ENCODE measurements at regions not wholly inside any gene's neighbourhood (a gene's known extent, or its start where the extent isn't known, plus 50 kb on each side); places are given as distances from the start of the nearest gene placed in this dataset.

DNA sequence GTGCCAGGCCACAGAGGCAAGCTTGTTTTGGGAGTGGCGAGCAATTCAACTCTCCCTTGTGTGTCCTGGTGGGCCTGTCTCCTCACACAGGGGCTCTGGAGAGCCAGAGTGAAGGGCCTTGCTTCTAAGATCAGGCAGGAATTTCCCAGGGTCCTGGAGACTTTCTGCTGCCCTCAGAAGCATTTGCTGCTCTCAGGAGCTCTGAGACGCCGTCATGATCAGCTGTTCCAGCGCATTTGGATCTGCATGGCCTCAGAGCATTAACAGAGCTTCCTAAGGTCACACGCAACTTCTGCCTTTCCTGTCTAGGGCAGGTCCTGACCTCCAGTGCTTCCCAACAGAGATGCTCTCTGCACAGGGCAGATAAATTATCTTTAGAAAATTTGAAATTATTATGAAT is 52.2 kb upstream of the C10orf90 start:
- no peak overlapping the region for H3K4me3 ChIP-seq (ENCODE audit: low read depth, low read length)
- TF ChIP-seq, protein P1, sequence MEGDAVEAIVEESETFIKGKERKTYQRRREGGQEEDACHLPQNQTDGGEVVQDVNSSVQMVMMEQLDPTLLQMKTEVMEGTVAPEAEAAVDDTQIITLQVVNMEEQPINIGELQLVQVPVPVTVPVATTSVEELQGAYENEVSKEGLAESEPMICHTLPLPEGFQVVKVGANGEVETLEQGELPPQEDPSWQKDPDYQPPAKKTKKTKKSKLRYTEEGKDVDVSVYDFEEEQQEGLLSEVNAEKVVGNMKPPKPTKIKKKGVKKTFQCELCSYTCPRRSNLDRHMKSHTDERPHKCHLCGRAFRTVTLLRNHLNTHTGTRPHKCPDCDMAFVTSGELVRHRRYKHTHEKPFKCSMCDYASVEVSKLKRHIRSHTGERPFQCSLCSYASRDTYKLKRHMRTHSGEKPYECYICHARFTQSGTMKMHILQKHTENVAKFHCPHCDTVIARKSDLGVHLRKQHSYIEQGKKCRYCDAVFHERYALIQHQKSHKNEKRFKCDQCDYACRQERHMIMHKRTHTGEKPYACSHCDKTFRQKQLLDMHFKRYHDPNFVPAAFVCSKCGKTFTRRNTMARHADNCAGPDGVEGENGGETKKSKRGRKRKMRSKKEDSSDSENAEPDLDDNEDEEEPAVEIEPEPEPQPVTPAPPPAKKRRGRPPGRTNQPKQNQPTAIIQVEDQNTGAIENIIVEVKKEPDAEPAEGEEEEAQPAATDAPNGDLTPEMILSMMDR (IDR thresholded peaks at IDR 0.05; ENCODE audit: insufficient read depth, low read depth, low read length, missing control alignments) = no peak

DNA sequence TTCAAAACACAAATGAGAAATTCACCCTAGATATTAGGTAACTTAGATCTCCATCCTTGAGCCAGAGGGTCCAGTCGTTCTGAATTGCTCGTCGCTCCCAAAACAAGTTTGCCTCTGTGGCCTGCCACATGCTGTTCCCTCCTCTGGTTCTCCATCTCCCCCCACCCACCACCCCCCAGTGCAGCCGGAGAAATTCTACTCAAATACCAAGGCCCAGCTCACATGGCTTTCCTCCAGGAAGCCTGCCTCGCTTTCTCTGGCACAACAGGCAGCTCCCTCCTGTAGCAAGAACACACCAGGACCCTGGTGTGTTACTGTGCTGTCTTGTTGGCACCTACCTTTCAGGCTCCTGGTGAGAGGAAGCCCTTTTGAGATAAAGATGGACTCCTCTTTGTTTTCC is 52.7 kb upstream of the C10orf90 start:
- TF ChIP-seq, protein P1 (IDR thresholded peaks at IDR 0.05; ENCODE audit: insufficient read depth, low read depth, low read length, missing control alignments) = no peak
- DNase-seq (ENCODE audit: low read depth) = no peak
- no peak overlapping the region for H3K4me3 ChIP-seq (ENCODE audit: low read depth, low read length)

More for the DNA sequence above, 52.2 kb upstream of the C10orf90 start:
- no peak for DNase-seq (ENCODE audit: low read depth)

DNA sequence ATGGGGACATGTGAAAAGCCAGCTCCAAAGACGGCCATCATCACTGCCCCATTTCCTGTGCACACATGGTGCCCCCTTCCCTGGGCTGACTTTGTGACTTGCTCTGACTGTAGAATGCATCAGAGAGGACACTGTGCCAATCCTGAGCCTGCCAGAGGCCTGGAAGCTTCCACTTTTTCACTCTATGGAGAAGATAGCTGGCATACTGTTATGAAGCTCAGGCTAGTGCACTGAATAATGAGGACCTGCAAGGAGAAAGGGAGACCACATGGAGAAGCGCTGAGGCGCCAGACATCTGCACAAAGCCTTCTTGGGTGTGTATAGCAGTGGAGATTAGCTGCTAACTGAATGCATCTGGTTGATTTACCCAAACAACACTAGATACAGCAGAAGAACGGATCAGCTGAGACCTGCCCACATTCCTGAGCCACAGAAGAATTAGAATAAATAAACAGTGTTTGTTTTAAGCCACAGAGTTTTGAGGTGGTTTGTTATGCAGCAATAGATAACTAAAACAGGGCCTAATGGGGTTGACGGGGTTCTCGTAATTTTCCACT is 58.9 kb upstream of the C10orf90 start:
- H3K4me3 ChIP-seq (ENCODE audit: low read depth, low read length) = no peak overlapping the region
- TF ChIP-seq, protein P1 (IDR thresholded peaks at IDR 0.05; ENCODE audit: insufficient read depth, low read depth, low read length, missing control alignments) = no peak
- DNase-seq (ENCODE audit: low read depth) = no peak

GRCh38 chr10:126730856-126731609 is 60.5 kb upstream of the C10orf90 start:
- TF ChIP-seq, protein P1 (IDR thresholded peaks at IDR 0.05; ENCODE audit: insufficient read depth, low read depth, low read length, missing control alignments) = no peak
- H3K4me3 ChIP-seq (ENCODE audit: low read depth, low read length) = no peak overlapping the region
- no peak for DNase-seq (ENCODE audit: low read depth)

DNA sequence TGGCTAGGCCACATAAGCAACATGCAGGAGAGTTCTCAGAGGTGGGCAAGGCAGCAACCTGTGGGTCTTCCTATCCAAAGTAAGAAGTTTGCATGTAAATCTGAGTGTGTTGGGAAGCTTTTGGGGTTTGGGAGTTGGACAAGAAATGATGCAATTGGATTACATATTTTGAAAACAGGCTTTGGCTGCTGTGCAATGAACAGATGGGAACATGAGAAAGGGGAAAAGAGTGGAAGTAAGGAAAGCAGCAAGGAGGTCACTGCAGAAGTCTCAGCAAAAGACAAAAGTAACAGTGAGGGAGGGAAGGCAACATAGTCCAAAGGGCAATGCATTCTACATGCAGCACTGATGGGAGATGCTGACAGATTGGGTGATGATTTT is 61.1 kb upstream of the C10orf90 start:
- no peak overlapping the region for H3K4me3 ChIP-seq (ENCODE audit: low read depth, low read length)
- no peak for DNase-seq (ENCODE audit: low read depth)
- TF ChIP-seq, protein P1 (IDR thresholded peaks at IDR 0.05; ENCODE audit: insufficient read depth, low read depth, low read length, missing control alignments) = no peak

GRCh38 chr10:126732308-126732707 is 61.8 kb upstream of the C10orf90 start:
- no peak overlapping the region for H3K4me3 ChIP-seq (ENCODE audit: low read depth, low read length)
- DNase-seq (ENCODE audit: low read depth) = no peak
- TF ChIP-seq, protein P1 (IDR thresholded peaks at IDR 0.05; ENCODE audit: insufficient read depth, low read depth, low read length, missing control alignments) = no peak

Data from GM12865 (cell line).